HG03025 (cell line): ENCODE measurements at regions not wholly inside any gene's neighbourhood (a gene's known extent, or its start where the extent isn't known, plus 50 kb on each side); places are given as distances from the start of the nearest gene placed in this dataset.

Experiments used
- ATAC-seq: cut with Tn5 transposase; IDR thresholded peaks from one replicate; pipeline ENCODE4 v1.9.1; 2021; ENCODE audit warnings: mild to moderate bottlenecking, moderate library complexity; ENCODE audit not compliant: unreplicated experiment, low FRiP score

GRCh38 chr2:15870565-15870964 is 69.8 kb upstream of the MYCN start:
- no peak for ATAC-seq

- no peak for ATAC-seq
Measured at GRCh38 chr2:15871239-15871783, 69.0 kb upstream of the MYCN start.

GRCh38 chr2:15872854-15873253 is 67.5 kb upstream of the MYCN start:
- ATAC-seq, result no peak

- no peak for ATAC-seq
Measured at GRCh38 chr2:15874321-15874720, 66.0 kb upstream of the MYCN start.

- ATAC-seq, result no peak
Measured at GRCh38 chr2:15874854-15875804, 65.2 kb upstream of the MYCN start.

- ATAC-seq, result no peak
Measured at GRCh38 chr2:15875969-15876705, 64.2 kb upstream of the MYCN start.

- ATAC-seq, result no peak
Measured at GRCh38 chr2:15880226-15881119, 59.9 kb upstream of the MYCN start.

- no peak for ATAC-seq
Measured at GRCh38 chr2:15881120-15881433, 59.3 kb upstream of the MYCN start.

GRCh38 chr2:15881676-15882075 is 58.7 kb upstream of the MYCN start:
- ATAC-seq, result no peak

- ATAC-seq, result no peak
Measured at GRCh38 chr2:15882761-15883497, 57.4 kb upstream of the MYCN start.

- ATAC-seq, result no peak
Measured at GRCh38 chr2:15883684-15884083, 56.7 kb upstream of the MYCN start.

- ATAC-seq, result no peak
Measured at GRCh38 chr2:15884790-15885189, 55.6 kb upstream of the MYCN start.

GRCh38 chr2:15886231-15886630 is 54.1 kb upstream of the MYCN start:
- no peak for ATAC-seq

GRCh38 chr2:15889442-15890123 is 50.8 kb upstream of the MYCN start:
- ATAC-seq, result no peak

GRCh38 chr2:15890124-15890754 is 50.1 kb upstream of the MYCN start:
- no peak for ATAC-seq
